ENCODE measurements at regions not wholly inside any gene's neighbourhood (a gene's known extent, or its start where the extent isn't known, plus 50 kb on each side); places are given as distances from the start of the nearest gene placed in this dataset.

DNA sequence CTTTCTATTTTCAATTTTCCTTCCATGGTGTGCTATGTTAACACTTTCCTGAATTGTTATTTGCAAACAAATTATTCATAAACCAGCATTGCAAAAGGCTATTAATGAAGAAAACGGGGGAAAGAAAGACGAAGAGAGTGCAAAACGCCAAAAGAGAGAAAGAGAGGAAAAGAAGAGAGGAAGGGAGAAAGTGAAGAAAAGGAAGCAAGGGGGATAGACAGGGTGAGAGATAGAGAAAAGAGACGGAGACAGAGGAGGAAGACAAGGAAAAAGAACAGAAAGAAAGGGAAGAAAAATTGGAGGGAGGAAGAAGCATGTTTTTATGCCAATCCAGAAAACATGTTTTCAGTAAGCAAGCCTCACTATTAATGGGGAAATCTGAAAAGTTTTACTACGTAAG is 310.6 kb downstream of the TFEC start:
- Histone ChIP-seq H3K4me1 (ENCODE audit: insufficient read depth, low read length, poor library complexity, severe bottlenecking) (no peaks in the 10 kb centered on the region), H3K4me3 (ENCODE audit: low read depth, low read length, poor library complexity, severe bottlenecking) (no peak overlapping the region), H3K27me3 (replicated peaks; ENCODE audit: insufficient read depth, low read depth, low read length, poor library complexity) (peaks cover 5% of the 10 kb centered on the region), H3K27ac (ENCODE audit: low read depth, low read length, poor library complexity, severe bottlenecking) (no peak overlapping the region), H3K36me3 (ENCODE audit: insufficient read depth, low read length, poor library complexity, severe bottlenecking) (no peaks in the 10 kb centered on the region), H3K9me3 (ENCODE audit: low read depth, low read length, poor library complexity, severe bottlenecking) (no peaks in the 10 kb centered on the region)
- DNase-seq (ENCODE audit: low spot score), result no peak
- intact Hi-C loops (cut with micrococcal nuclease; ENCODE audit: unreplicated experiment), result no loop called here
- TF ChIP-seq CTCF (conservative IDR thresholded peaks at IDR 0.05; ENCODE audit: low read depth, low read length) (no peak), EZH2 (IDR thresholded peaks at IDR 0.05; ENCODE audit: borderline replicate concordance, low read depth, low read length, poor library complexity, severe bottlenecking) (no peak)
- no TSS peak for BruUV-seq (replicated peaks)
- CTCF ChIA-PET, result no interaction called here
- POLR2A ChIA-PET (ENCODE audit: low non-redundant PET), result no interaction called here

GRCh38 chr7:115709664-115710063 is 320.9 kb downstream of the TFEC start:
- CTCF ChIA-PET, result no interaction called here
- no peaks in the 10 kb centered on the region for H3K36me3 ChIP-seq (ENCODE audit: insufficient read depth, low read length, poor library complexity, severe bottlenecking)
- intact Hi-C loops (cut with micrococcal nuclease; ENCODE audit: unreplicated experiment), result no loop called here
- TF ChIP-seq EZH2 (IDR thresholded peaks at IDR 0.05; ENCODE audit: borderline replicate concordance, low read depth, low read length, poor library complexity, severe bottlenecking), result no peak
- TF ChIP-seq CTCF (conservative IDR thresholded peaks at IDR 0.05; ENCODE audit: low read depth, low read length), result no peak
- H3K4me3 ChIP-seq (ENCODE audit: low read depth, low read length, poor library complexity, severe bottlenecking), result no peak overlapping the region
- H3K27me3 ChIP-seq (replicated peaks; ENCODE audit: insufficient read depth, low read depth, low read length, poor library complexity), result peaks cover 3% of the 10 kb centered on the region
- peaks cover 5% of the 10 kb centered on the region for H3K4me1 ChIP-seq (ENCODE audit: insufficient read depth, low read length, poor library complexity, severe bottlenecking)
- POLR2A ChIA-PET (ENCODE audit: low non-redundant PET), result no interaction called here
- BruUV-seq (replicated peaks), result no TSS peak
- no peak overlapping the region for H3K27ac ChIP-seq (ENCODE audit: low read depth, low read length, poor library complexity, severe bottlenecking)
- no peak for DNase-seq (ENCODE audit: low spot score)
- H3K9me3 ChIP-seq (ENCODE audit: low read depth, low read length, poor library complexity, severe bottlenecking), result no peaks in the 10 kb centered on the region

DNA sequence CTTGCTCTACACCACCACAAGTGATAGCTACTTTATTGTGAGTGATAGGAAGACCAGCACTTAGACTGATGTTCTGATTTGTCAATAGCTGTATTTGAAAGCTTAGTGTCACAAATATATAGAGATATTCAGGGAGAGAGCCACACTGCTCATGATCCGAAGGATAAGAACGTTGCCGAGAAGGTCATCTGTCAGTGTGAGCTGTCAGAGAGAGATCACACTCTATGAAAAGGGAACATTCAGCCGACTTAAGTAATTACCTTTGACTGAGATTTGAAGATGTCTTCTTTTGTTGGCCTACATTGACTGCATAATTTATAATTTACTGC is 322.6 kb downstream of the TFEC start:
- Histone ChIP-seq H3K9me3 (ENCODE audit: low read depth, low read length, poor library complexity, severe bottlenecking) (no peaks in the 10 kb centered on the region), H3K4me3 (ENCODE audit: low read depth, low read length, poor library complexity, severe bottlenecking) (no peak overlapping the region), H3K27ac (ENCODE audit: low read depth, low read length, poor library complexity, severe bottlenecking) (no peak overlapping the region), H3K4me1 (ENCODE audit: insufficient read depth, low read length, poor library complexity, severe bottlenecking) (peaks cover 5% of the 10 kb centered on the region), H3K36me3 (ENCODE audit: insufficient read depth, low read length, poor library complexity, severe bottlenecking) (no peaks in the 10 kb centered on the region), H3K27me3 (replicated peaks; ENCODE audit: insufficient read depth, low read depth, low read length, poor library complexity) (no peaks in the 10 kb centered on the region)
- intact Hi-C loops (cut with micrococcal nuclease; ENCODE audit: unreplicated experiment), result no loop called here
- ChIA-PET POLR2A (ENCODE audit: low non-redundant PET) (no interaction called here), CTCF (no interaction called here)
- no peak for TF ChIP-seq EZH2 (IDR thresholded peaks at IDR 0.05; ENCODE audit: borderline replicate concordance, low read depth, low read length, poor library complexity, severe bottlenecking)
- TF ChIP-seq CTCF (conservative IDR thresholded peaks at IDR 0.05; ENCODE audit: low read depth, low read length), result no peak
- no TSS peak for BruUV-seq (replicated peaks)
- no peak for DNase-seq (ENCODE audit: low spot score)

All from A673 (cell line).